Central memory CD4-positive, alpha-beta T cell (primary cell): ENCODE measurements at regions not wholly inside any gene's neighbourhood (a gene's known extent, or its start where the extent isn't known, plus 50 kb on each side); places are given as distances from the start of the nearest gene placed in this dataset.

Experiments used
- DNase-seq: peaks from one replicate; pipeline ENCODE4 v3.0.0; 2022

DNA sequence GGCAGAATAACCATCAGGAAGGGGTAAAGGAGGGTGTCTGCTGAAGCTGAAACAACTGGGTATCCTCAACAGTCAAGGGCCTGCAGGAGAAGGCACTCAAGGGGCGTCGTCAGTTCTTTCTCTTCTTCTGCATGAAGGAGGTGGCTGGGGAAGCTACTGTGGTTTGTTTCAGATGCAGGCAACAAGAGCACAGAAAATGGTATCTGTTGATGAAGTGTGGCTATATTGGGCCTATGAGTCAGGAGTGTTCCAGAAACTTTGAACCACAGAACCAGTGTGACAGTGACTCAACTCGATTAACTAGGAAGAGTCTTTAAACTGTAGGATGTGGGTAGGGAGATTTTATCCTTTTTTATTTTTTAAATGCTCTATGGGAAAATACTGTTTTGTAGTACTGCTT is 686.3 kb downstream of the FGF9 start:
- DNase-seq: no peak

DNA sequence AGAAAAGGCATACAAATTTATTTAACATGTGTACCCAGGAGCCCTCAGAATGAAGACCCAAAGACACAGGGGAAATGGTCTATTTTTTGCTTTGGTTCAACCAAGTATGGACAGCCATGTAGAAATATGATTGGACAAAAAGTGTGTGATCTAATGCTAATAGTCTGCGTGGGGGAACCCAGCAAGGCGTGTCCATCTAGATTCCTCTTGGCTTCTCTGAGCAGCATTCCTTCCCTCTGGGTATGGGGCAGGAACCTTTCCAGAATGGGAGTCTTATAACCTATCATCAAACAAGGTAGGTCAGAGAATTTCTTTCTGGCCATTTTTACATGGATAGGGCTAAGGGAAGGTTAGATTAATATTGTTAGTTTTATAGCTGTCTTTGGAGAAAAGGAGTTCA is 698.2 kb downstream of the FGF9 start:
- no peak for DNase-seq

GRCh38 chr13:22369840-22370239 is 699.0 kb downstream of the FGF9 start:
- DNase-seq: no peak

GRCh38 chr13:22372261-22372660 is 701.4 kb downstream of the FGF9 start:
- no peak for DNase-seq

DNA sequence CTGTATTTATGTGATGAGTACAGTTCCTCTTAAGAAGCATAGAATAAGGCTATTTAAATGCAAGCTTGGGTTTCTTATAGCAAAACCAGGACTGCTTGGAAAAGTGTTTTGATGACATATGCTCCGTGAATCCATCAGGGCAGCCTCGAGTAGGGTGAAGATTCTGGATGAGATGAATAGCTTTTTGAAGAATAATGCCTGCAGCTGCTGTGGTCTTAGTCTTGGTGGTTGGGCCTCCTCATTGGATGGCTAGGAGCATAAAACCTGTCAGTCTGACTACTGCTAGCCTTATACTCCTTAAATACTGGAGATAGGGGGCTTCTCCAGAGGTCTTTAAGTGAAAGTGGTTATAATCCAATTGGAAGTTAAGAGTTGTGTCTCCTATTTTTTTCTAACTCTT is 704.3 kb downstream of the FGF9 start:
- no peak for DNase-seq

GRCh38 chr13:22387899-22388298 is 717.0 kb downstream of the FGF9 start:
- no peak for DNase-seq

DNA sequence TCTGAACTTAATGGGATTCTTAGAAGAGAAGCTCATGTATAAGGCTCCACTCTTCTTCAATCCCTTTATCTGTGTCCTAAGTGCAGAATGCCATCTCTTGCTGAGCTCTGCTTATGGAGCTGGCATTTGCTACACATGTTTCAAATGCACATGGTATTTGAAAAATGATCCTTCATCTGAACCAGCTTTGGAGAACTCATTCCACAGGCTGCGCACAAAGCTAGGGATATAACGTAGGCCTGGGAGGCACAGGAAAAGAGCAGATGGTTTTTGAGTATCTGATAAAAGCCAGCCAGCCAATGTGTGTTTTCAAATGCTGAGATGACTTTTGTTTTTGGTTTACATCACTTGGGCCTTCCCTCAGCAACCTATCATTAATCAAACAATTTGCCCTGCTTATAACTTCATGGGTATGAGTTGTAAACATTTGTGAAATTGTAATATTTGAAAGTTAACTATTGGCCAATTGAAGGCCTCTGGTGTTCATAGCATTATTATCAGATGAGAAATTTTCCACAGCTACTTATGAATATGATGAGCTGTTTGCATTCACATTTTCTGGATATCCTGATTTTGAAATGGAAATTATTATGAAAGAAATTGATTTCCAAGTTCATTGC is 729.0 kb downstream of the FGF9 start:
- no peak for DNase-seq

DNA sequence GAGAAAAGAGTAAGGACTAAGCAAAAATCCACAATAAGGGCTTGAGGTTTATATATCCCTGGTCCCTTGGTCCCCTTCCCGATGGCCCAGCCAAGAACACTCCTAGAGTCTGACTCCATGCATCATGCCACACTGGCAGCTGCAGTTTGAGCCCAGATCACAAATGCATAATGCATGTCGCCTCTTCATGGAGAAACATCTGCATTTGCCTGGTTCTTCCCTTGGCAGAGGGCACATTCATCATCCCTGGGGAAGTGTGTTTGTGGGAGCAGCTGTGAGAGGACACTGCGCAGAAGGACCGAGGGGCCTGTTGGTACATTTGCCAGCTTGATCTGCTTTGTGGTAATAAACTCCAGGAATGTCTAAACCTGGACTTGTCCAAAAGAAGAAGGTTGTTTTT is 731.8 kb downstream of the FGF9 start:
- no peak for DNase-seq

- DNase-seq: no peak
Observed at GRCh38 chr13:22403144-22403543, 732.3 kb downstream of the FGF9 start.

- DNase-seq: no peak
Observed at GRCh38 chr13:22405891-22406290, 735.0 kb downstream of the FGF9 start.

DNA sequence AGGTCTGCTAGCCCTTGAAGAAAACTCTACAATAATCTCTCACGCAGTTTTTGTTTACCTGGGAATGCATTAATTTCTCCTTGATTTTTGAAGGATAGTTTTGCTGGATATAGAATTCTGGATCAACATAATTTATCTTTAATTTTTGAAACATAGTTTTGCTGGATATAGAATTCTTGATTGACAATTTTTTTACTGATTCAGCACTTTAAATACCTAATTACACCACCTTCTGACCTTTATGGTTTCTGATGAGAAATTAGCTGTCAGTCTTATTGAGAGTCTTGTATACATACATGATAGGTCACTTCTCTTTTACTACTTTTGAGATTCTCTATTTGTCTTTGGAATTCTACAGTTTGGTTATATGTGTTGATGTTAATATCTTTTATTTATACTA is 741.6 kb downstream of the FGF9 start:
- no peak for DNase-seq

DNA sequence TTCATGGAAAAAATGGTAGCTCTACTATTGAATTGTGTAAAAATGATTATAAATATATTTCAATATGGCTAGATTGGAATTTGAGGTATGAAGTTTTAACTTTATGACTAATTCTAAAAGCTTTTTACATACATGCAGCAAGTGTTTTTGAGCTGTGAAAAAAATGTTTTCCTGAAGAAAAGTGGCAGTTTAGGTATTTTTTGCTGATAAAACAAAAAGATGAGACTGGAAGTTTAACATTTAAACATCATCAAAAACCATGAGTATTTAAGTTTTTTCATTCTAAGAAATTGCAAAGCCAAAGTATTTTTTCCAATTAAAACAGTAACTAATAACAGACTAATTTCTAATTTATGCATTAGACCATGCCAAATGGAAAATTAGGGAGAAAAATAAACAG is 751.1 kb downstream of the FGF9 start:
- no peak for DNase-seq

DNA sequence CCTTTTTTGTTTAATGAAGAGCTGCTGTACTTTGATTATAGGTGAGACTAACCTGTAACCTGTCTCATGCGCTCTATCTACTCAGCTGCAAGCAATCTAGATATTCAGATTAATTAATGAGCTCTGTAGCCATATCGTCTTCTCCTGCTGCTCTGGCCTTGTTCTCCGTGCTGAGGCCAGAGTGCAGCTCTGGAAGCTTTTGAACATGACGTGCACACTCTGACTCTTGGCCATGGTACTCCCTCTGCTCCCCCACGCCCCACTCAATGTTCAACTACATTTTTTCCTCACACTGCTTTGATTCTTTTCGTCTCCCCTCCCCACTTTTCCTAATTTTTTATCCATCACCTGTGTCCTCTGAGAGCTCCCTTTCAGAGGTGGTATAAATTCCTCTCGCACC is 751.8 kb downstream of the FGF9 start:
- DNase-seq: no peak

GRCh38 chr13:22423261-22423660 is 752.4 kb downstream of the FGF9 start:
- no peak for DNase-seq

DNA sequence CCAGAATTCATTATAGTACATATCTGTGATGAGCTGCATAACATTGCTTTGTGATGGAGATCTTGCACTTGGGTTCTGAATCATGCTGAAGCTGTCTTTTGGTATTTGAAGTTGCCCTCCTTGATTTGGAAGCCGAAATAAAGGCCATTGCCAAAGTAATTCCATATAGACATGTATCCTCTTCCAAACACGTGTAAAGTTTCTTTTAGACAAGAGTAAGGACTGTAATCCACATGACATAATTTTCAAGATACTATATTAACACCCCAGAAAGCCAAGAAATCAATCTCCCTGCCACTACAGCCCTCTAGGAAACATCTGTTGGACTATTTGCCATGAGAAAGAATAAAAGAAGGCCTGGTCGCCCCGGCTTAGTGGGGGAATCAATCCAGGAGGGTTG is 754.2 kb downstream of the FGF9 start:
- no peak for DNase-seq

DNA sequence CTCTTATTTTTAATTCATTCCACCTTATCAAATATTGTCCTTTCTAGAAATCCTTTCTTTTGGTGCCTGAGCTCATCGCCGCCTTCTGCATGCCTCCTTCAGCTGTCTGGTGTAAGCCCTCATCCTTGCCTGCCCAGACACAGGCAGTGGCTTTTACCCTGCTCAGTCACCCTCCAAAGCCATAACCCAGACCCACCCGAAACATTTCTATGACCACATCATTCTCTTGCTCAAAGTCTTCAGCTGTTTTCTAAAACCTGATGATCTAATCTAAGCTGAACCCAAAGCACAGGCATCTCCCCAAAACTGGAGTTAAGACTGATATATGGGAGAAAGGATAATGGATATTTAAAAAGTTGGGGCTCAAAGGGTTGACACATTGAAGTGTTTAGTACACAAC is 753.7 kb upstream of the SGCG start:
- no peak for DNase-seq

- DNase-seq: no peak
Observed at GRCh38 chr13:22427783-22428182, 753.0 kb upstream of the SGCG start.

DNA sequence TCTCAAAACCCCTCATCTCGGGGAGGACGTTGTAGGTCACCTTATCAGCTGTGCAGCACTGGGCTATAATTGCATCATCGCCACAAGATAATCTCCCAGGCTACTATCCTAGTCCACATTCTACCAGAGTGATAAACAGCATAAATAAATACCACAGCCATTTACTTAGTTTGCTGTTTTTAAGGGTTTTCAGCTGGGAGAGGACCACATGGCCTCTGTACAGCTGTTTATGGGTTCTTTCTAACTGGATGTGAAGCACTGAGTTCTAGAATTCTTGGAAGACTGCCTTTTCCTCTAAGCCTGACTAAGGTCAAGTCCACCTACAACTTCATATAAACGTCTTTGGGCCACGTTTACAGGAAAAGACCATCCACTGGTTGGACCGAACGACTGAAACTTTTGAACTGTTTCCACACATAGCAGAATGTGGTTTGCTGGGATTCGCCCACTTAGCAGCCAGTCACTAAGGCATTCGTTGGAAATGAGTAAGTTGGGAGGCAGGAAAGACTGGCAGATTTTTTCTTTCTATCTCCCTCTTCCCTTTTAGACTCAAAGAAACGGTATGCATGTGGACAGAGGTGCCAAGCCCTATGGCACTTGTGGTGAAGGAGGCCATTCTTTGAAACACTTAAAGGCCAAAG is 752.5 kb upstream of the SGCG start:
- DNase-seq: no peak

DNA sequence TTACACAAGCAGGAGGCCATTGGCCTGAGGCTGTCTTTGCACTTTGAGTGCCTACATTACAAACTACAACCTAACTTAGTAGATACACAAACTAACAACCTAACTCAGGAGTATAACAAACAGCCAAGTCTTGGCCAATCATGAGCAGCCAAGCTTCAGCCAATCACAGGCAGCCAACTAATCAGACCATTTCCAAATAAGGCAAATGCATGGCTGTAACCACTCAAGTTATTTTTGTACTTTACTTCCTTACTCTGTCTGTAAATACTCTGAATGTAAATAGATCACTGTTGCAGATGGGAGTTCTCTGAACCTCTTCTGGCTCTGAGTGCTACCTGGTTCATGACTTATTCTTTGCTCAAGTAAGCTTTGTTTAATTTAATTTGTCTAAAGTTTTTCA is 748.1 kb upstream of the SGCG start:
- DNase-seq: no peak

DNA sequence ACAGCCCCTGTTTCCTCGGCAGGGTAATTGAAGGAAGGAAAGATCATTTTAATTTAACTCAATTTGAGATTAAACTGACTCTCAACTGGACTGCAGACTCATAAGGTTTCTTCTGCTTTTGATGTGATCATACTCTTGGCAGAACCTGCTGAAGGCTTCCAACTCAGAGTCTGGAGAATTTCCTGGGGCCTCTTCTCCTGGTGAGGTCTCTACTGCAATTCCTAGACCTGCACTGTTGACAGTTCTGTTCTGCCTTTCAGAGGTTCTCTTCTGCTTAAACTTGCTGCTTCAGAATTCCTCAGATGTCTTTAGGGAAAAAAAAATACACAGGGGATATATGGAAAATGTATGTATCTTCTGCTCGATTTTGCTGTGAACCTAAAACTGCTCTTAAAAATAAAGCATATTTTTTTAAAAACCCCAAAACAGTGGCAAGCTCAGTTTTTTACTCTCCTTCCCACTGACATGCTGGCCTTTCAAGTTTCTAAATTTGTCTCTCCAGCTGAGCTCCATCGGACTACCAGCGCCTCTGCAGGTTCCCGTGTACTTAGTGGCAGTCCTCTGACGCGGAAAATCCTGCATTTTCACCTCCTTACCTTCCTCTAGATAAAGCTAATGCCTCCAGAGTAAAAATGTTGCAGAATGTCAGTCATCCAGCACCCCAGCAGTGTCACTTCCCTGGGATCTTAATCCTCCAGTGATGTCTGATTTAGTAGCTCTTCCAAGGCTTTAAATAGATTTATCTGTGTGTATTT is 733.5 kb upstream of the SGCG start:
- no peak for DNase-seq

- no peak for DNase-seq
Observed at GRCh38 chr13:22449251-22449650, 731.5 kb upstream of the SGCG start.

- DNase-seq: no peak
Observed at GRCh38 chr13:22451327-22451741, 729.4 kb upstream of the SGCG start.

DNA sequence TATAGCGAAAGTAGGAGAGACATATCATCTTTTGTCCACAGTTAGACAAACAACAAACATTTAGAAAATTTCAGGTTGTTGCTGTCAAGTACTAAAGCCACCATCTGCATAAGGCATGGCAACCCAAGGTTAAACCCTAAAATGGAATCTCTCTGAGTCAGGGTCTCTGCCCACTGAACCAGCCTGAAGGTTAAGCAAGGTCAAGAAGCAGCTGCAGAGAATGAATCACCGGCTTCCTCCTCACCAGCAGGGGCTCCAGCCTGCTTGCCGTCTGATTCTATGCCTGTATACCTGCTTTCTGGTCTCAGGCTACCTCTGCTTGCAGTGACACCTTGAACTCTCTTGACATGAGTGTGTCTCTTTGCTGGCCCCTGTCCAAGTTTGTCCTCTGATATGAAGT is 726.2 kb upstream of the SGCG start:
- no peak for DNase-seq

DNA sequence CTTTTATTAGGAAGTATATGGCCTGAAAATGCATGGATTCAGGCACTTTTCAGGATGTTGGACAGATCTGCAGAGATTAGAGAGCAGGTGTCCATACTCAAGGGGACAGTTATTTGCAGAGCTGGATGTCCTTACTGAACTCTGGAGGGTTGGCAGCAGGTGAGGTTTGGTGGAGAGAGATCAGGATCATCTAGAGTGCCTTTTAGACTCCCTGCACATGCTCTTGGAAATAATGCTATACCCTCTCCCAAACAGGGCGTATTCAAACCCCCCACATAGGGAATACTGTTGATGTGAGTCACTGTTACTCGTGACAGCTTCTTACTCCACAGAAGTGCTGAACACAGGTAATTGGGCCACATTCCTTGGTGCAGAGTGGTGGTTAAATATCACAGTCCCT is 725.7 kb upstream of the SGCG start:
- DNase-seq: no peak
